A549 (cell line): ENCODE measurements at regions not wholly inside any gene's neighbourhood (a gene's known extent, or its start where the extent isn't known, plus 50 kb on each side); places are given as distances from the start of the nearest gene placed in this dataset.
"Not testable (repeated sequence)": the region's sequence is repeated elsewhere in the genome, so short reads cannot be mapped to it uniquely, and the experiment has no call there.

Experiments used
- ATAC-seq, 2 experiments: fragments of 200-7000 bp in 1 of 2; fragments of >200 bp in 1 of 2; cut with Nextera tagmentation in 1 of 2; cut with Tn5 transposase in 1 of 2; 3 replicates each; pipeline versions ENCODE4 v1.8.0 to v1.9.1; 2018 to 2020; ENCODE audit warnings: mild to moderate bottlenecking in 1 of 2, moderate library complexity in 1 of 2
- CTCF ChIA-PET: fragments of 300-600 bp; sonication (Branson Sonifier 250); formaldehyde crosslinking; extraction: SDS; loops from one replicate; lab custom pipeline; 2021; ENCODE audit warnings: antibody characterized with exemption, inconsistent platforms; lab: Yijun Ruan, JAX
- POLR2A ChIA-PET: fragments of 350-600 bp; formaldehyde crosslinking; extraction: SDS; loops from one replicate; lab custom pipeline; 2021; ENCODE audit warnings: antibody characterized with exemption, inconsistent platforms; lab: Yijun Ruan, JAX
- DNase-seq, 2 experiments: peaks; one replicate each; pipeline versions ENCODE4 v3.0.0 to v3.0.0-alpha.2; 2011 to 2016; ENCODE audit warnings: low read depth in 1 of 2, low spot score in 1 of 2
- FAIRE-seq: peaks from 2 replicates; lab custom pipeline; 2011; peaks lifted over from hg19 to GRCh38; lab: Jason Lieb, UNC
- H3K27ac ChIP-seq, 2 experiments: fragments of >200 bp; sonication (Bioruptor Twin); formaldehyde crosslinking; 3 replicates each; pipeline ENCODE4 v1.5.1; 2016 to 2017
- H3K4me1 ChIP-seq: fragments of >200 bp; sonication (Bioruptor Twin); formaldehyde crosslinking; 3 replicates; pipeline ENCODE4 v1.6.1; 2016
- H3K4me2 ChIP-seq: fragments of >200 bp; sonication (Bioruptor Twin); formaldehyde crosslinking; 3 replicates; pipeline ENCODE4 v1.6.1; 2016
- H3K4me3 ChIP-seq: fragments of >200 bp; sonication (Bioruptor Twin); formaldehyde crosslinking; 3 replicates; pipeline ENCODE4 v1.5.1; 2016
- H3K9me3 ChIP-seq: fragments of >200 bp; sonication (Bioruptor Twin); formaldehyde crosslinking; 3 replicates; pipeline ENCODE4 v1.6.1; 2016
- CBX2 ChIP-seq: fragments of 200-600 bp; sonication (generic); IDR thresholded peaks from 2 replicates; pipeline ENCODE4 v1.6.1; 2016; ENCODE audit warnings: low read depth, mild to moderate bottlenecking, borderline replicate concordance
- CBX8 ChIP-seq: fragments of 200-600 bp; sonication (generic); IDR thresholded peaks from 2 replicates; pipeline ENCODE4 v1.6.1; 2016
- CEBPB ChIP-seq, 2 experiments: fragments of >200 bp in 1 of 2; sonication (Bioruptor Twin) in 1 of 2; formaldehyde crosslinking in 1 of 2; IDR thresholded peaks; 2 replicates each; pipeline ENCODE4 v1.6.1; 2012 to 2016
- E2F6 ChIP-seq: IDR thresholded peaks from 2 replicates; pipeline ENCODE4 v1.6.1; 2012; ENCODE audit warnings: low read depth, borderline replicate concordance
- EHF ChIP-seq: fragments of 250-450 bp; sonication (Bioruptor Pico); IDR thresholded peaks from 2 replicates; pipeline ENCODE4 v1.5.0; 2020; ENCODE audit warnings: mild to moderate bottlenecking
- ELK1 ChIP-seq: fragments of 150-350 bp; IDR thresholded peaks from 2 replicates; pipeline ENCODE4 v1.6.1; 2014; ENCODE audit warnings: low read depth, mild to moderate bottlenecking, low read length
- HDAC2 ChIP-seq: fragments of 200-600 bp; sonication (generic); IDR thresholded peaks from 2 replicates; pipeline ENCODE4 v1.6.1; 2016
- HEYL ChIP-seq: fragments of 250-450 bp; sonication (Bioruptor Pico); IDR thresholded peaks from 2 replicates; pipeline ENCODE4 v1.8.0; 2021; ENCODE audit warnings: mild to moderate bottlenecking, moderate library complexity
- HOXA7 ChIP-seq: fragments of 250-450 bp; sonication (Bioruptor Pico); IDR thresholded peaks from 2 replicates; pipeline ENCODE4 v1.5.0; 2020; ENCODE audit warnings: mild to moderate bottlenecking, moderate library complexity
- HOXB13 ChIP-seq: fragments of 250-450 bp; sonication (Bioruptor Pico); IDR thresholded peaks from 2 replicates; pipeline ENCODE4 v1.5.0; 2020; ENCODE audit warnings: low read depth, mild to moderate bottlenecking, moderate library complexity
- HOXB5 ChIP-seq: fragments of 250-450 bp; sonication (Bioruptor Pico); IDR thresholded peaks from 2 replicates; pipeline ENCODE4 v1.5.0; 2020; ENCODE audit warnings: mild to moderate bottlenecking, moderate library complexity
- JUNB ChIP-seq: fragments of >200 bp; sonication (Bioruptor Twin); formaldehyde crosslinking; IDR thresholded peaks from 2 replicates; pipeline ENCODE4 v1.6.1; 2016
- MAFK ChIP-seq: fragments of 450-650 bp; IDR thresholded peaks from 2 replicates; pipeline ENCODE4 v1.6.1; 2014; ENCODE audit not compliant: partially characterized antibody
- MAZ ChIP-seq: fragments of 150-350 bp; IDR thresholded peaks from 2 replicates; pipeline ENCODE4 v1.6.1; 2014; ENCODE audit warnings: antibody characterized with exemption, low read depth, low read length, borderline replicate concordance
- MYC ChIP-seq: IDR thresholded peaks from 2 replicates; pipeline ENCODE4 v1.6.1; 2012; ENCODE audit warnings: mild to moderate bottlenecking, inconsistent platforms, low read length, improper control_type of control experiment, borderline replicate concordance
- NFE2L2 ChIP-seq: fragments of 150-350 bp; conservative IDR thresholded peaks from 2 replicates; pipeline ENCODE4 v1.6.1; 2014; ENCODE audit warnings: low read length
- NPAS2 ChIP-seq: fragments of 250-450 bp; sonication (Bioruptor Pico); IDR thresholded peaks from 2 replicates; pipeline ENCODE4 v1.8.0; 2022; ENCODE audit warnings: mild to moderate bottlenecking, moderate library complexity, borderline replicate concordance
- PHF8 ChIP-seq: fragments of 200-600 bp; sonication (generic); IDR thresholded peaks from 2 replicates; pipeline ENCODE4 v1.6.1; 2016; ENCODE audit warnings: low read depth, mild to moderate bottlenecking, antibody characterized with exemption, moderate library complexity, borderline replicate concordance
- POLR2A ChIP-seq: IDR thresholded peaks from 2 replicates; pipeline ENCODE4 v1.6.1; 2012; ENCODE audit warnings: mild to moderate bottlenecking, low read length
- POLR2AphosphoS2 ChIP-seq: conservative IDR thresholded peaks from 2 replicates; pipeline ENCODE4 v1.6.1; 2012; ENCODE audit warnings: low read length, improper control_type of control experiment, inconsistent platforms
- RAD21 ChIP-seq, 2 experiments: fragments of >200 bp in 1 of 2; sonication (Bioruptor Twin) in 1 of 2; formaldehyde crosslinking in 1 of 2; IDR thresholded peaks in 1 of 2; conservative IDR thresholded peaks in 1 of 2; 2 replicates in 1 of 2; 3 replicates in 1 of 2; pipeline ENCODE4 v1.6.1; 2012 to 2018; ENCODE audit warnings: inconsistent platforms in 1 of 2
- REST ChIP-seq: fragments of 200-600 bp; sonication (generic); IDR thresholded peaks from 2 replicates; pipeline ENCODE4 v1.6.1; 2016; ENCODE audit warnings: antibody characterized with exemption, mild to moderate bottlenecking, moderate library complexity
- TP53 ChIP-seq: fragments of 250-450 bp; sonication (Bioruptor Pico); IDR thresholded peaks from 2 replicates; pipeline ENCODE4 v1.5.0; 2021; ENCODE audit warnings: mild to moderate bottlenecking, moderate library complexity
- ZC3H11A ChIP-seq: fragments of 450-650 bp; IDR thresholded peaks from 2 replicates; pipeline ENCODE4 v1.6.1; 2014; ENCODE audit warnings: antibody characterized with exemption, mild to moderate bottlenecking
- ZSCAN20 ChIP-seq: fragments of 250-450 bp; sonication (Bioruptor Pico); IDR thresholded peaks from 2 replicates; pipeline ENCODE4 v1.8.0; 2022; ENCODE audit warnings: mild to moderate bottlenecking, moderate library complexity
- WGBS: methylation state at CpG from one replicate; pipeline ENCODE4 v1.1.6; 2017; ENCODE audit errors: missing lambda C conversion rate; 5-methylcytosine and 5-hydroxymethylcytosine counted together

GRCh38 chr12:17875230-17875629 is 214.8 kb downstream of the RERGL start:
- FAIRE-seq (no peak), ATAC-seq (no peak), DNase-seq (peak; percentile 1 to 7)
- Histone ChIP-seq H3K4me3 (no peak overlapping the region), H3K4me1 (no peaks in the 10 kb centered on the region), H3K27ac (no peak overlapping the region), H3K4me2 (no peak overlapping the region), H3K9me3 (no peaks in the 10 kb centered on the region)
- POLR2A ChIA-PET = no interaction called here
- TF ChIP-seq ZC3H11A = no peak
- peak in 1 of 2 experiments; percentile 17; a peak in 1 of 5 replicates for TF ChIP-seq RAD21 (conservative IDR thresholded peaks at IDR 0.05 in 1 of 2, IDR thresholded peaks at IDR 0.05 in 1 of 2)
- CTCF ChIA-PET = interaction anchor here (0.9 kb wide), 1 partner anchor 115 kb away, joined by 3 read pairs; no protein-coding TSS in a partner anchor

- Histone ChIP-seq H3K4me1 (no peaks in the 10 kb centered on the region), H3K27ac (no peak overlapping the region), H3K4me2 (no peak overlapping the region), H3K4me3 (no peak overlapping the region), H3K9me3 (0 out of 3 replicates have a peak, but pooled peaks cover 3% of the 10 kb centered on the region)
- DNase-seq = no peak
- ATAC-seq = no peak
- 33% methylated on average over 2 of the region's 2 CpGs for WGBS
- TF ChIP-seq MAFK (no peak), HOXA7 (CRISPR knock-in tag) (no peak), POLR2AphosphoS2 (no peak), NPAS2 (CRISPR knock-in tag) (no peak), TP53 (no peak), ZSCAN20 (no peak), CBX2 (no peak), HDAC2 (no peak), MAZ (no peak), E2F6 (no peak)
- ChIA-PET CTCF (interaction anchor here (0.6 to 1.2 kb wide), 2 partner anchors 125 to 1352 kb away, joined by 3 to 6 read pairs; no protein-coding TSS in a partner anchor), POLR2A (no interaction called here)
- FAIRE-seq = no peak
Observed at GRCh38 chr12:17866802-17867201, 223.2 kb downstream of the RERGL start.

- DNase-seq, H3K4me3 ChIP-seq, POLR2A ChIA-PET, H3K27ac ChIP-seq, FAIRE-seq, CTCF ChIA-PET, H3K4me2 ChIP-seq, H3K9me3 ChIP-seq, H3K4me1 ChIP-seq, ATAC-seq: not testable (repeated sequence)
- 60% methylated on average over 23 of the region's 24 CpGs for WGBS
Observed at GRCh38 chr12:17855548-17855947, 234.4 kb downstream of the RERGL start.

GRCh38 chr12:17853054-17853453 is 236.9 kb downstream of the RERGL start:
- Histone ChIP-seq H3K4me3 (no peak overlapping the region), H3K4me2 (no peak overlapping the region), H3K27ac (no peak overlapping the region)
- no peak for TF ChIP-seq ZSCAN20
- no peak for TF ChIP-seq CEBPB (IDR thresholded peaks at IDR 0.05)
- TF ChIP-seq MAFK = peak; percentile 76
- TF ChIP-seq, all 56 proteins: peak for 1
- ChIA-PET CTCF (no interaction called here), POLR2A (no interaction called here)
- no peak for FAIRE-seq
- no peak for DNase-seq
- 48% methylated on average over 2 of the region's 2 CpGs for WGBS
- H3K4me1 ChIP-seq = no peaks in the 10 kb centered on the region
- no peaks in the 10 kb centered on the region for H3K9me3 ChIP-seq
- no peak for ATAC-seq

GRCh38 chr12:17841496-17841895 is 248.5 kb downstream of the RERGL start:
- WGBS = 62% methylated on average over 1 of the region's 1 CpG
- Histone ChIP-seq H3K4me3 (no peak overlapping the region), H3K4me1 (no peaks in the 10 kb centered on the region), H3K27ac (no peak overlapping the region), H3K4me2 (no peak overlapping the region), H3K9me3 (no peaks in the 10 kb centered on the region)
- ChIA-PET POLR2A (no interaction called here), CTCF (no interaction called here)
- FAIRE-seq (no peak), DNase-seq (no peak), ATAC-seq (no peak)
- TF ChIP-seq JUNB (no peak), REST (no peak), HEYL (CRISPR knock-in tag) (no peak), MYC (no peak), CBX2 (no peak), EHF (CRISPR knock-in tag) (no peak), HOXB13 (CRISPR knock-in tag) (no peak), NFE2L2 (no peak), CBX8 (no peak), PHF8 (no peak), HOXB5 (CRISPR knock-in tag) (no peak), ELK1 (no peak), POLR2A (no peak)
